ENCODE measurements at regions not wholly inside any gene's neighbourhood (a gene's known extent, or its start where the extent isn't known, plus 50 kb on each side); places are given as distances from the start of the nearest gene placed in this dataset.

GRCh38 chr22:48209473-48210197 lies 1447.2 kb downstream of the TBC1D22A start:
- Histone ChIP-seq H4K91ac (ENCODE audit: insufficient read depth, low read depth, low read length) (no peak overlapping the region), H3K4me3 (ENCODE audit: insufficient read depth, low read depth, low read length) (no peak overlapping the region), H3K4ac (ENCODE audit: low read depth, low read length) (no peak overlapping the region), H3K27me3 (ENCODE audit: control insufficient read depth, insufficient read depth, low read length) (no peaks in the 10 kb centered on the region), H3K23ac (ENCODE audit: low read depth, low read length) (no peak overlapping the region), H3K4me1 (ENCODE audit: control insufficient read depth, insufficient read depth, low read length) (no peaks in the 10 kb centered on the region), H3K14ac (replicated peaks; ENCODE audit: low read depth, low read length) (no peak overlapping the region), H2AFZ (replicated peaks; ENCODE audit: low read length, poor library complexity) (no peak overlapping the region), H2AK9ac (replicated peaks; ENCODE audit: low read depth, low read length, poor library complexity) (no peak overlapping the region), H3K9ac (ENCODE audit: low read depth, low read length) (no peak overlapping the region), H3K56ac (ENCODE audit: extremely low read depth, insufficient read depth, low read length) (no peak overlapping the region), H2BK15ac (ENCODE audit: low read depth, low read length) (no peak overlapping the region), H3K9me3 (ENCODE audit: control insufficient read depth, insufficient read depth, low read length) (peaks cover 57% of the 10 kb centered on the region), H3K27ac (ENCODE audit: insufficient read depth, low read length) (no peak overlapping the region), H2BK5ac (ENCODE audit: low read depth, low read length, poor library complexity, severe bottlenecking) (no peak overlapping the region), H4K8ac (ENCODE audit: low read depth in 2 of 2, low read length in 2 of 2) (no peak overlapping the region), H3K4me2 (ENCODE audit: low read depth, low read length) (no peak overlapping the region), H2BK20ac (ENCODE audit: low read depth, low read length) (no peak overlapping the region), H3K79me1 (ENCODE audit: low read depth in 1 of 2, low read length in 2 of 2) (no peaks in the 10 kb centered on the region), H2AK5ac (ENCODE audit: low read depth, low read length) (no peak overlapping the region), H4K5ac (ENCODE audit: low read depth, low read length) (no peak overlapping the region), H2BK120ac (ENCODE audit: low read depth, low read length) (no peak overlapping the region), H4K20me1 (ENCODE audit: insufficient read depth, low read length) (no peaks in the 10 kb centered on the region), H3K18ac (ENCODE audit: low read depth, low read length) (no peak overlapping the region), H3K36me3 (ENCODE audit: control insufficient read depth, insufficient read depth, low read length) (no peaks in the 10 kb centered on the region), H3K9me1 (ENCODE audit: insufficient read depth, low read length) (no peaks in the 10 kb centered on the region)
- DNase-seq (no peak), ATAC-seq (ENCODE audit: low read depth) (no peak)
- POLR2A ChIA-PET (ENCODE audit: unreplicated experiment): no interaction called here
- CTCF ChIA-PET: no interaction called here
- WGBS, 2 experiments (ENCODE audit: extremely low coverage in 2 of 2, insufficient read length in 1 of 2): 65% methylated on average over 8 of the region's 26 CpGs; no CpG with 5 or more reads in 1 of the 2 experiments
- in situ Hi-C loops (cut with MboI; ENCODE audit: low sequenced_read_pairs): no loop called here
- TF ChIP-seq RFX5 (IDR thresholded peaks at IDR 0.05; ENCODE audit: low read depth, low read length) (no peak), SMC3 (IDR thresholded peaks at IDR 0.05; ENCODE audit: low read depth, low read length) (no peak), FOS (IDR thresholded peaks at IDR 0.05; ENCODE audit: low read depth, low read length) (no peak)
- BruUV-seq (replicated peaks): no TSS peak
- intact Hi-C loops (cut with micrococcal nuclease): no loop called here
- dilution Hi-C loops (cut with HindIII; ENCODE audit: low sequenced_read_pairs, unreplicated experiment): no loop called here

Measured in IMR-90 (cell line).